ENCODE measurements at regions not wholly inside any gene's neighbourhood (a gene's known extent, or its start where the extent isn't known, plus 50 kb on each side); places are given as distances from the start of the nearest gene placed in this dataset.

DNA sequence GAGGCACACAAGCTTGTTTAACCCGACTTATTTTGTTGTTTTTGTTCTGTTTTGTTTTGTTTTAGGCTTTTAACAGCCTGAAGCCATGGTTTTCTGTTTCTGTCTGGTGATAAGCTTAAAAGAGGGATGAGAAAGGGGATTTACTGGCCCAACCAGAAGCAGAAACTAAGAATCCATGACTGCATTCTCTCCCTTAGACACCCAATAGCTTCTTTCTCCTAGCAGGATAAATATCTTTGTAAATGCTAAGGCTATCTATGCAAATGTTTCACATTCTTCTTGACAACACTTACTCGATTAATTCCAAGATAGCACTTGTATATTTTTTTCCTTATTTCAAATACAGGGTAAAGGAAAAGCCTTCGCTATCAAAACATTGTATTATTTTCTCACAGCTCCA, 53.7 kb upstream of the SMAD1 start:
- DNase-seq, result no peak

- DNase-seq, result no peak
These were observed 54.4 kb upstream of the SMAD1 start for GRCh38 chr4:145427221-145427620.

- no peak for DNase-seq
These were observed 58.5 kb upstream of the SMAD1 start for GRCh38 chr4:145423017-145423708.

DNA sequence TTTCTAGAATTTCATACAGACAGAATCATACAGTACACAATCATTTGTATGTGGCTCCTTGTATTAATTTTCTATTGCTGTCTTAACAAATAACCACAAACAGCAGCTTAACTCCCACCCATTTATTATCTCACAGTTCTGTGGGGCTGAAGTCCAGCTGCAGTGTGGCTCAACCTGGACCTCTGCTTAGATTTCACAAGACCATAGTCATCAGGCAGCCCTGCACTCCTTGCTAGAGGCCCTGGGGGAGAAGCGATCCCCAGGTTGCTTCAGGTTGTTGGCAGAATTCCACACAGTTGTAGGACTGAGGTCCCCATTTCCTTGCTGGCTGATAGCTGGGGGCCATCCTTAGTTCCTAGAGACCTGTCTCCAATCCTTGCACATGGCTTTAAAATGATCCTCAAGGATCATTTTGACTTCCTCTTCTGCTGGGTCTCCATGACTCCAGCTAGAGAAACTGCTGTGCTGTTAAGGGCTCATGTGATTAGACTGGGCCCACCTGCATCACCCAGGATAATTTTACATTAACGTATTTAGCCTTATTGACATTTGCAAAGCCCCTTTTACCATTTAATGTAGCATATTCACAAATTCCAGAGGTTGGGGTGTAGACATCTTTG, 60.9 kb upstream of the SMAD1 start:
- no peak for DNase-seq

GRCh38 chr4:145418739-145419138, 62.9 kb upstream of the SMAD1 start:
- no peak for DNase-seq

DNA sequence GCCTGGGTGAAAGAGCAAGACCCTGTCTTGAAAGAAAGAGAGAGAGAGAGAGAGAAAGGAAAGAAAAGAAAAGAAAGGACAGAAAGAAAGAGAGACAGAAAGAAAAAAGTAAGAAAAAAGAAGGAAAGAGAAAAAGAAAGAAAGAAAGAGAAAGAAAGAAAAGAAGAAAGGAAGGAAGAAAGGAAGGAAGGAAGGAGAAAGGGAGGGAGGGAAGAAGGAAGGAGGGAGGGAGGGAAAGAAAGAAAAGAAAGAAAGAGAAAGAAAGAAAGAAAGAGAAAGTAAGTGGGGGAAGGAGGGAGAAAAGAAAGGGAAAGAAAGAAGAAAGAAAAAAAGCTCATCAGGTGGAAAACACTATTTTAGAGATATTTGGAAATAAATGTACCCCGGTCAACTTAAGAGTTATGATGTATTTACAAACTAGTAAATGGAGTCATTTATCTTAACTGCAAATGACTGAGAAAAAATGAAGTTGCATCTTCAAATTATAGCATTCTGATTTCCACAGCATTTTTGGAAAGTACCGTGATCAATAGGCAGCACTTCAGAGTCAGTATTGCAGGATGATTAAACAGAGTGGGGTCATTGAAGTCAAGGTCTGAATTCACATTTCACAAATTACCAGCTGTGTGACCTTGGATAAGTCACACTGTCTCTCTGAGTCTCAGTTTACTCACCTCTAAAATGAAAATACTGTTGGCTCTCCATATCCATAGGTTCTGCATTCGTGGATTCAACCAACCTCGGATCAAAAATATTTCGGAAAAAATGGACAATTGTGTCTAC, 64.1 kb upstream of the SMAD1 start:
- no peak for DNase-seq

DNA sequence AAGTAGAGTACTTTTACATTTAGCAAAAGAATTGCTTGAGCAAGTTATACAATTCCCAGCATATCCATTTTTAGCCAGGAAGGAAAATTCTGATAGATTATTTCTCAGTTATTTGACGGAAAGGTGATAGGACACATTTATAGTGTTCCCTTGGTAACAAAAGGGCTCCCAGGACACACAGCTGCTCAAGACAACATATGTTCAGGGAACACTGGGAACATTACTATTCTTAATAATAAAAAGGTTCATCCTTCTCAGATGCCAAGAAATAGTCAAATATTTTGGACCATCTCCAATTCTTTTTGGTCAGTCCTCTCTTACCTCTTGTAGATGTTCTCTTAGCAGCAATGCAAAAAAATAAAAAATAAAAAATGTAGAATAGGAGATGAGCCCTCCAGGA, 66.8 kb upstream of the SMAD1 start:
- no peak for DNase-seq

GRCh38 chr4:145414226-145414625, 67.4 kb upstream of the SMAD1 start:
- no peak for DNase-seq

GRCh38 chr4:145406970-145407369, 74.7 kb upstream of the SMAD1 start:
- DNase-seq, result no peak

DNA sequence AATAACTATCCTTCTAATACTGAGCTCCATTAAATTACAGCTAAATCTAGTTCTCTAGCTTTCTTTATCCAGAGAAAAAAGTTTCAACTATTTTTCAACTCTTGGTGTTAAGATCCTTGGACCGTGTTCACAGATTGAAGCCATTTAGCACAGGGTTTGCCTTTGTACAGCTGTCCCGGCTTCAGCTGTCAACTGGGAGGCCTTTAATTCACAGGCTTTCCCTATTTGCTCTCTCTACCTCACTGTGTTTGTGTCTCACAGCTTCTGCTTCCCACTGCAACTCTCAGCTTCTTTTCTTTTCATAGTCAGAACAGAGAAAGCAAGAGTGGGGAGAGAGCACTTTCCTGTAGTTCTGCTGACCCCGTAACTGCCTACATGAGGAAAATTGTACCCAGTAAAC, 76.9 kb upstream of the SMAD1 start:
- no peak for DNase-seq

DNA sequence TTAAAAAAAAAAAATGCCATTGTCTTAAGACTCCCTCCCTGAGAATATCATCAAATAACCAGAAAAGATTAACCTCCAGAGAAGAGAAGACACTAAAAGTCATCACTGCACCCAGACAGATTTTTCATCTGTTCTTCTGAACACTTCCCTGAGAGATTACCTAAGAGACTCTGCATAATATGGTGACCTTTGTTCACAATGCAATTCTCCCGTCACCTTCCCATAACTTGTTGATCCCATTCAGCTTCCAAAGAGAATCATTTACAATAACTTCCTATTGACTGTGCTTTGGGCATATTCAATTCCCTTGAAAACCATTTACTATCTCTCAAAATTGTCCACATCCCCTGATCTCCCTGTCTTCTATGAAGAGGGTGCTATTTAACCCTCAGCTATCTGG, 85.1 kb upstream of the SMAD1 start:
- DNase-seq, result no peak

DNA sequence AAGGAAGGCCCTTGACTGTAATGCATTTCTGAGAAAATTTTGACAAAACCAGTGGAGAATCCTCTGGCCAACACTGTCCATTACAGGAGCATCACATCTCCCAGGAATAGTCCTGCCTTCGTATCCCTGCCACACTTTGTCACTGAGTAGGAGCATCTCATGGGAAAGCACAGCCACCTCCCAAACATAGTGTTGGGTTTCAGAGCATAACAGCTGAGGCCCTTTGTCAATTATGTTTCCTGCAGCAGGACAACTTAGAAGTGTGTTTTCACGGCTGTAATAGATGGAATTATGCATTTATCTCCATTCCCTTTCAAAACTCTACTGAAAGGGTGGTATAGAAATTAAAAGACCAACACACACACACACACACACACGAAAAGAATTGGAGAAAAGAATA, 91.1 kb upstream of the SMAD1 start:
- no peak for DNase-seq

GRCh38 chr4:145389550-145389949, 92.1 kb upstream of the SMAD1 start:
- DNase-seq, result no peak

GRCh38 chr4:145388043-145388442, 93.6 kb upstream of the SMAD1 start:
- DNase-seq, result no peak

GRCh38 chr4:145387079-145387478, 94.6 kb upstream of the SMAD1 start:
- no peak for DNase-seq

DNA sequence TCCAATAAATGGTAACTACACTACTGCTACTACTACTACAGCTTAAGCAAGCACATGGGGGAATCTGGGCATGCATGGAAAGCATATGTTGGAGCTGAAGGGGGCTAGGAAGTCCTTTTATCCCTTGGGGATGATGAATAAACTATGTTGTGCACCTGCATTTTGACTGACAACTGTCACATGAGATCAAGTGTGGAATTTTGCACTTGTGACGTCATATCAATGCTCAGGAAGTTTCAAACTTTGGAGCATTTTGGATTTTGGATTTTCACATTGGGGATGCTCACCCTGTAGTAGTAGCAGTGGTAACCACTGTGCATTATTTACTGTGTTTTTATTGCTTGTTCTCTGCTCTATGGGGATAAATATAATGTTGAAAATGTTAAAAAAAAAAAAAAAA, 100.5 kb upstream of the SMAD1 start:
- DNase-seq, result no peak

GRCh38 chr4:145380123-145380522, 101.5 kb upstream of the SMAD1 start:
- no peak for DNase-seq

DNA sequence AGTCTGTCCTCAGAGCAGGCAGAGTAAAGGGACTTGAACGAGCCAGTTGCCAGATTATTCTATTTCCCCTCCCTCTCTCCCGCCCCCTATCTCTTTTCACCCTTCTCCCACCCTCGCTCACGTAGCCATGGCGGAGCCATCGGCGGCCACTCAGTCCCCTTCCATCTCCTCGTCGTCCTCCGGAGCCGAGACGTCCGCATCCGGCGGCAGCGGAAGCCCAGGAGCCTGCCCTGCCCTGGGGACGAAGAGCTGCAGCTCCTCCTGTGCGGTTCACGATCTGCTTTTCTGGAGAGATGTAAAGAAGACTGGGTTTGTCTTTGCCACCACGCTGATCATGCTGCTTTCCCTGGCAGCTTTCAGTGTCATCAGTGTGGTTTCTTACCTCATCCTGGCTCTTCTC, 106.2 kb upstream of the SMAD1 start:
- DNase-seq, result no peak

DNA sequence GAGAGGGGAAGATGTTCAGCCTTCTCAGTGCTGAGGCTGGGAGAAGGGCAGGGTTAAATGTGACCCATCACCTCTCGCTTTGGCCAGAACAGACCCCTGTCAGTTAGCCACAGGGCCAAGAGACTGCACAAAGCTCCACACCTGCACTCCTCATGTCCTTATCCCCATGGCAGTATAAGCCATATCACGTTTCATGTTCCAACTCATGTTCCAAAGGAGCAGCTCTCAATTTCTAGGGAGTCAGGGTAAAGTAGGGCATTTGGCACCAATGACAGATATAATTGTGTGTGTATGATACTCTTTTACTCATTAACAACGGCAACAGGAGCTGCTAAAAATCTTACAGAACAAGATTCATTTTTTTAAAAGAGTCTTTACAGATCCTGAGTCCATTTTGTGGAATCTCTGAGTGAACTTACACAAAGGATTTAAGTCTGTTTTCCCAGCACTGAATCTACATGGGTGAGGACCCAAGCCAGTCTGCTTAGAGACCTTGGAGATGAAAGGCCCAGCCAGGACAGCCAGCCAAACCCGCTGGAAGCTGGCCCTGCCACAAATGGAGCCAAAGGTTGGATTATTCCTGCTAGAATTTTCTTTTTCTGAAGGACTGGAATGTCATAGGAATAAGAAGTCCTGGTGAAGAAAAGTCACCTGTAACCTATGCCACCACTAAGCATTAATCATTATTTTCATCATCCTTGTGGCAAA, 129.1 kb upstream of the SMAD1 start:
- no peak for DNase-seq

GRCh38 chr4:145351922-145352321, 129.7 kb upstream of the SMAD1 start:
- no peak for DNase-seq

DNA sequence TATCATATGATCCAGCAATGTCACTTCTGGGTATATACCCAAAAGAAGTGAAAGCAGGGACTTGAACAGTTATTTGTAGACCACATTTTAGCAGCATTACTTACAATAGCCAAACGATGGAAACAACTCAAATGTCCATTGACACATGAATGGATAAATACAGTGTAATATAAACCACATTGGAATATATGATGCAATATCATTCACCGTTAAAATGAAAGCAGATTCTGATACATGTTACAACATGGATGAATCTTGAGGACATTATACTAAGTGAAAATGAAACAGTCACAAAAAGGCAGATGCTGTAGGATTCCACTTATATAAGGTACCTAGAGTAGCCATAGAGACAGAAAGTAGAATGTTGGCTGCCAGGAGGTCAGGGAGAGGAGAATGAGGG, 130.5 kb upstream of the SMAD1 start:
- DNase-seq, result no peak

- DNase-seq, result no peak
These were observed 133.4 kb upstream of the SMAD1 start for GRCh38 chr4:145348291-145348690.

DNA sequence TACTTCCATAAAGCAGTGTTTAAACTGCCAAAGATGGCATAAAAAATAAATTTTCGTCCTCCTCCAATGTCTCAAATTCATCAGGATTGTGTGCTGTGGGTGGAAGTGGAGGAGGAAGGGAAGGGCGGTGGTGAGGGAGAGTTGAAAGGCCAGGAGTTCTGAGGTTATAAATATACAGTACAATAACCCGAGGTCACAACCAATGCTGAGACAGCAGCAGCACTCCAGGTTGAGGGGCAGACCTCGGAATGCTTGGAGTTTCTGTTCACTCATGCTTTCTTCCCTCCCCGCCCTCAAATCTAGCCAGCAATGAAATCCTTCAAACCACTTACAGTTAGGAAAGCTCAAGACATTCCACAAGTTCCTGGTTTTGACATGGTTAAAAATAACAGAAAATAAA, 134.0 kb upstream of the SMAD1 start:
- DNase-seq, result no peak

- DNase-seq, result no peak
These were observed 135.6 kb upstream of the SMAD1 start for GRCh38 chr4:145346081-145346480.

Measured in CD4-positive, alpha-beta T cell treated with Interferon alpha-2 for 1 hour (primary cell).